ENCODE measurements at regions not wholly inside any gene's neighbourhood (a gene's known extent, or its start where the extent isn't known, plus 50 kb on each side); places are given as distances from the start of the nearest gene placed in this dataset.

DNA sequence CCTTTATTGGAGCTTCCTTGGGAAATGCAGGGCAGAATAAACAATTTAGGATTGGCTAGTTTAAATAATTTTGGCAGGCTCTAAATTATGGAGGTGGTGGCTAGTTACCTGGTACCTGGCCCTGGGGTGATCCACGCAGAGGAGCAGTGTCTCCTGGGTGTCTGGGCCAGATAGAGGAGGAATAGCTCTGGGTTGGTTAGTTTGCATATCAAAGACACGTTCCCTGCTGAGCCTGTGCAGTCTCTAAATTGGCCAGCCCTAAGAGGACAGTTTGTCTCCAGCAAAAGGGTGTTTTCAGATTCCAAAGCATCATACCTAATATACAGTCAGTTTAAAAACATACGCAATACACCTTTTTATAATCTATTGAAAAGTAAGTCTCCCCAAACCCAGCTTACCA, 333.3 kb upstream of the TPM1 start:
- no peaks in the 10 kb centered on the region for H3K4me1 Mint-ChIP-seq (ENCODE audit: unreplicated experiment)

DNA sequence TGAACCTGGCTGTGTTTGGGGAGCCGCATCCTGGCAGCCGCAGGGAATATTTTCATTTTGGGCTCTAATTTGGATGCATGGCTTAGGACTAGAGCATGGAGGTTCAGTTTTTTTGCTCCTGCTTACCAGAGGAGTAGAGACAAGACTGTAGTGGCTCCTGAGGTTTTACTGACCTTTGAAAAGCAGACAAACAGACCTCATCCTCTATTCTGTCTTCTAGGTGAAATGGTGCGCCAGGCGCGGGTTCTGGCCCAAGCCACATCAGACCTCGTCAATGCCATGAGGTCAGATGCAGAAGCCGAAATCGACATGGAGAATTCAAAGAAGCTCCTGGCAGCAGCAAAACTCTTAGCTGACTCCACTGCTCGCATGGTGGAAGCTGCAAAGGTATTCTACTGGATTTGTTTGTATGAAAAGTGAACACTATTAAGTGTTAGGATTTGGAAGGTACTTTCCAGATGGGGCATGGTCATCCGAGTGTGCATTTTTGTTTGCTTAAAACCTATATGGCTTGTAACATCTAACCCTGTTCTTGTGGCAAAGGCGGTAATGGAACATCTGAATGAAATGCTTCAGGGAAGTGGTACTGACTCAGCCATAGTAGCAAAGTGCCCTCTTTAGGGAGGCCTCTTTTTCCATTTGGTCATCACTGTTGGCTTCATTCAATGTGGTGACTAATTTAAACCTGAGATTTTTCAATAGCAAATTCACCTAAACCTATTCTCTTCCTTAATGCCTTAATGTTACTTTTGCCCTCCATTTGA, 330.7 kb upstream of the TPM1 start:
- Mint-ChIP-seq H3K9me3 (ENCODE audit: unreplicated experiment) (no peaks in the 10 kb centered on the region), H3K4me3 (ENCODE audit: unreplicated experiment) (no peak overlapping the region), H3K27me3 (ENCODE audit: unreplicated experiment) (no peaks in the 10 kb centered on the region), H3K36me3 (ENCODE audit: unreplicated experiment) (peaks cover 8% of the 10 kb centered on the region), H3K4me1 (ENCODE audit: unreplicated experiment) (no peaks in the 10 kb centered on the region), H3K27ac (ENCODE audit: unreplicated experiment) (no peak overlapping the region)
- TF ChIP-seq, protein P1, sequence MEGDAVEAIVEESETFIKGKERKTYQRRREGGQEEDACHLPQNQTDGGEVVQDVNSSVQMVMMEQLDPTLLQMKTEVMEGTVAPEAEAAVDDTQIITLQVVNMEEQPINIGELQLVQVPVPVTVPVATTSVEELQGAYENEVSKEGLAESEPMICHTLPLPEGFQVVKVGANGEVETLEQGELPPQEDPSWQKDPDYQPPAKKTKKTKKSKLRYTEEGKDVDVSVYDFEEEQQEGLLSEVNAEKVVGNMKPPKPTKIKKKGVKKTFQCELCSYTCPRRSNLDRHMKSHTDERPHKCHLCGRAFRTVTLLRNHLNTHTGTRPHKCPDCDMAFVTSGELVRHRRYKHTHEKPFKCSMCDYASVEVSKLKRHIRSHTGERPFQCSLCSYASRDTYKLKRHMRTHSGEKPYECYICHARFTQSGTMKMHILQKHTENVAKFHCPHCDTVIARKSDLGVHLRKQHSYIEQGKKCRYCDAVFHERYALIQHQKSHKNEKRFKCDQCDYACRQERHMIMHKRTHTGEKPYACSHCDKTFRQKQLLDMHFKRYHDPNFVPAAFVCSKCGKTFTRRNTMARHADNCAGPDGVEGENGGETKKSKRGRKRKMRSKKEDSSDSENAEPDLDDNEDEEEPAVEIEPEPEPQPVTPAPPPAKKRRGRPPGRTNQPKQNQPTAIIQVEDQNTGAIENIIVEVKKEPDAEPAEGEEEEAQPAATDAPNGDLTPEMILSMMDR (IDR thresholded peaks at IDR 0.05): no peak
- DNase-seq (ENCODE audit: extremely low spot score, unreplicated experiment): no peak

More for the DNA sequence above, 333.3 kb upstream of the TPM1 start:
- Mint-ChIP-seq H3K4me3 (ENCODE audit: unreplicated experiment) (no peak overlapping the region), H3K27me3 (ENCODE audit: unreplicated experiment) (no peaks in the 10 kb centered on the region), H3K36me3 (ENCODE audit: unreplicated experiment) (peaks cover 8% of the 10 kb centered on the region), H3K9me3 (ENCODE audit: unreplicated experiment) (no peaks in the 10 kb centered on the region), H3K27ac (ENCODE audit: unreplicated experiment) (no peak overlapping the region)
- no peak for DNase-seq (ENCODE audit: extremely low spot score, unreplicated experiment)
- TF ChIP-seq, protein P1 (IDR thresholded peaks at IDR 0.05): no peak

GRCh38 chr15:62712455-62712839, 330.1 kb upstream of the TPM1 start:
- Mint-ChIP-seq H3K4me3 (ENCODE audit: unreplicated experiment) (no peak overlapping the region), H3K4me1 (ENCODE audit: unreplicated experiment) (no peaks in the 10 kb centered on the region), H3K36me3 (ENCODE audit: unreplicated experiment) (peaks cover 8% of the 10 kb centered on the region), H3K27me3 (ENCODE audit: unreplicated experiment) (no peaks in the 10 kb centered on the region), H3K27ac (ENCODE audit: unreplicated experiment) (no peak overlapping the region), H3K9me3 (ENCODE audit: unreplicated experiment) (no peaks in the 10 kb centered on the region)
- DNase-seq (ENCODE audit: extremely low spot score, unreplicated experiment): no peak
- TF ChIP-seq, protein P1 (IDR thresholded peaks at IDR 0.05): no peak

DNA sequence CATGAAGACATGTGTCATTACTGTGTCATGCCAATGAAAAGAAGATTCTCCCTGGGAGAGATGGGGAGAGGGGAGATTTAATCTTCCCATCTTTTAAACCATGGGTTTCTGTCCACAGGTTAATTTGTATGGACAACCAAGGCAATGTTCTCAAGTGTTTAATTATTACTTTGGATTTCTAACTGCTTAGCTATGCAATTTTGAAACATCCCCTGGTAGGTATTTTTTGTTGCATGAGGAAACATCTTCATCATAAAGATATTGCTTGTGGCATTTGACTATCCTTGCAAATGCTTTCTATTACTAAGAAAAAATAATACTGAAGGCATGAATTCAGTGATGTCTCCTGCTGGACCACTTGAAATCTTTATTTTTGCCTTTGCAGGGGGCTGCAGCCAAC, 326.6 kb upstream of the TPM1 start:
- no peak overlapping the region for H3K27ac Mint-ChIP-seq (ENCODE audit: unreplicated experiment)
- no peaks in the 10 kb centered on the region for H3K9me3 Mint-ChIP-seq (ENCODE audit: unreplicated experiment)
- TF ChIP-seq, protein P1 (IDR thresholded peaks at IDR 0.05): no peak
- no peaks in the 10 kb centered on the region for H3K27me3 Mint-ChIP-seq (ENCODE audit: unreplicated experiment)
- no peak for DNase-seq (ENCODE audit: extremely low spot score, unreplicated experiment)
- H3K36me3 Mint-ChIP-seq (ENCODE audit: unreplicated experiment): peaks cover 10% of the 10 kb centered on the region
- H3K4me3 Mint-ChIP-seq (ENCODE audit: unreplicated experiment): no peak overlapping the region
- no peaks in the 10 kb centered on the region for H3K4me1 Mint-ChIP-seq (ENCODE audit: unreplicated experiment)

DNA sequence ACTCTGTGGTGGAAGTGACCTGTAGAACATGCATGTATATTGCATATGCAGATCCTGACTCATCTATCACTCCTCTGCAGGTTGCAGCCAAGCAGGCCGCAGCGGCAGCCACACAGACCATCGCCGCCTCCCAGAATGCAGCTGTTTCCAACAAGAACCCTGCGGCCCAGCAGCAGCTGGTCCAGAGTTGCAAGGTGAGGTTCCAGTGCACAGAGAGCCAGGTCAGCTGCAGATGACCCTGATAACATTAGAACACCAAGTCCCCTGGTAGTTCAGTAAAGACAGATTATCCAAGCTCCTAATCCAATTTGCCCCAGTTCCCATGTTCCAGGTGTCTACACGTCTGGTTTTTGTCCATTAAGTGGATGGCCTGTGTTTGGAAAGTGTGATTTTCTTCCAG, 325.1 kb upstream of the TPM1 start:
- no peak for DNase-seq (ENCODE audit: extremely low spot score, unreplicated experiment)
- Mint-ChIP-seq H3K9me3 (ENCODE audit: unreplicated experiment) (no peaks in the 10 kb centered on the region), H3K27ac (ENCODE audit: unreplicated experiment) (no peak overlapping the region), H3K27me3 (ENCODE audit: unreplicated experiment) (no peaks in the 10 kb centered on the region), H3K4me1 (ENCODE audit: unreplicated experiment) (no peaks in the 10 kb centered on the region), H3K4me3 (ENCODE audit: unreplicated experiment) (no peak overlapping the region), H3K36me3 (ENCODE audit: unreplicated experiment) (peaks cover 2% of the 10 kb centered on the region)
- TF ChIP-seq, protein P1 (IDR thresholded peaks at IDR 0.05): no peak

Measured in osteocyte (in vitro differentiated cells).